ENCODE measurements at regions not wholly inside any gene's neighbourhood (a gene's known extent, or its start where the extent isn't known, plus 50 kb on each side); places are given as distances from the start of the nearest gene placed in this dataset.

- DNase-seq (ENCODE audit: low read depth), result no peak
Measured at GRCh38 chr20:56996533-56996932, 269.9 kb downstream of the BMP7 start.

GRCh38 chr20:56998438-56998837, 268.0 kb downstream of the BMP7 start:
- DNase-seq (ENCODE audit: low read depth), result no peak

GRCh38 chr20:57000441-57000968, 265.9 kb downstream of the BMP7 start:
- DNase-seq (ENCODE audit: low read depth), result no peak

DNA sequence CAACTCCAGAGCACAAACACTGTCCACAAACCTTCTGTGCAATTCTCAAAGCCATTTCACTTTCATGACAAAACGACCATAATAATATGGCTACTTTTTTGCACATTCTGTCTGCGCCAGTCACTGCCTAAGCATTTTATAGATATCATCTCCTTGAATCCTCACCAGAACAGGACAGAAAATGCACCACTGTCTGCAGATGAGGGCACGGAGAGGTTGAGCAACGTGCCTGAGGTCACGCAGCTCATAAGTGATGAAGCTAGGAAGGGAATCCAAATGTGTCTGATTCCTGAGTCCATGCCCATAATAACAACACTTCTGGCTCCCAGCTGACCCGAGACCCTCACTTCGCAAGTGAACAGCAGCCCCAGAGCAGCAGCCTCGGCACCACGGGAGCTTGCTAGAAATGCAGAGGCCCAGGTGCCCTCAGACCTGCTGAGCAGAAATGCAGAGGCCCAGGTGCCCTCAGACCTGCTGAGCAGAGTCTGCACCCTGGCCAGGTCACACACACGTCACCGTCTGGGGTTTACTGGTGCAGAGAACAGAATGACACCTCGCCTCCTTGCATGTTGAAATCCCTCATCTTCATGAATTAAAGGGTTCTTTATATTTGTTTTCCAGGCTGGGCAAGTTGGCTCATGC, 265.2 kb downstream of the BMP7 start:
- DNase-seq (ENCODE audit: low read depth), result no peak

DNA sequence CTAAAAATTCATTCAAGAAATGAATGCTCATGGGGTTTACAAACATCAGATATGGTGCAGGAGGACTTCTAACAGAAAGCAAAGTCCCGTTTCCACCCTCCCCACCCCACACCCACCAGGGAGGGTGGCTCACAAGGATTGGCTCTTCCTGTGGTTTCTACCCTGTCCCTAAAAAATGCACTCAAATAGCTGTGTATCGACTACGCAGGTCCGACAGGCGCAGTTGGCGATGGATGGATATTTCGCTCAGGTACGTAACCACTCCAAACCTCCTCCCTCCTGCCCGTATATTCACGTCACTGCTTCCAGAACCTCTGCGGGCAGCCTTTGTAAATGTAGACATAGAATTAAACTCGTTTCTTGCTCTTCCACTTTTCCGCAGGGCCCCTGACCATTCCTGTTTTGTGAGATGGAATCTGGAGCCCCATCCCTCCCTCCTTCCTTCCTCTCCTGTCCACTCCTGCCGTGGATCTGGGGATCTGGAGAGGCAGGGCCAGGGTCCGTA, 264.3 kb downstream of the BMP7 start:
- no peak for DNase-seq (ENCODE audit: low read depth)

- no peak for DNase-seq (ENCODE audit: low read depth)
Measured at GRCh38 chr20:57003012-57003411, 263.4 kb downstream of the BMP7 start.

DNA sequence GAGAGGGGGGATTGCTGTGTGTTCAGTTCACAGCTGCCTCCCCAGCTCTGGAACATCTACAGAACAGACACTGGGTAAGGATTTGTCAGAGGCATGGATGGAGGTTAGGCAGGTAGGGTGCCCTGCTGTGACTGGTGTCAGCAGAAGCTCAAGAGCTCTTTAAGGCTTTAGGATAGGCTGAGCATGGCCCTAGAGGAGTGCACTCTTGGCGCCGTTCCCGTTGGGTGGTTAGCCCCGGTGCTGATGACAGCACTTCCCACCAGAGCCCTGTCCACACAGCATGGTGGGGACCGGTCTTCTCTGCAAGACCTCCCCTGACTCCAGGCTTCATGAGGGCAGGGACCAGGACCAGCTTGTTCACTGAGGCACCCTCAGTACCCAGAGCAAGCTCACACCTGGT, 262.0 kb downstream of the BMP7 start:
- DNase-seq (ENCODE audit: low read depth), result no peak

- no peak for DNase-seq (ENCODE audit: low read depth)
Measured at GRCh38 chr20:57004951-57005933, 261.2 kb downstream of the BMP7 start.

GRCh38 chr20:57006411-57007170, 259.9 kb downstream of the BMP7 start:
- no peak for DNase-seq (ENCODE audit: low read depth)

DNA sequence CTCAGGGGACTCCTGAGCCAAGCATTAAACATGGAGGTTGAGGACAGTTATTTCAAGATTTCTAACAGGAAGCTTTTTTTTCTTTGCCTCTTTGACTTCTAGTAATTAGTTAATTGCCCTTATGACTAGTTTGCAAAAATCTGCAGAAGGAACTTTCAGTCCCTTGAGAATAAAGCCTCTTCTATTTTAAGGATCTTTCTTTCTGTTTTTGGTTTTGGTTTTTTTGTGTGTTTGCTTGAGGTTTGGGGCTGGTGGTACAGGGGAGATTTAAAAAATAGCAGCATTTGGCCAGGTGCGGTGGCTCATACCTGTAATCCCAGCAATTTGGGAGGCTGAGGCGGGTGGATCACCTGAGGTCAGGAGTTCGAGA, 259.3 kb downstream of the BMP7 start:
- no peak for DNase-seq (ENCODE audit: low read depth)

DNA sequence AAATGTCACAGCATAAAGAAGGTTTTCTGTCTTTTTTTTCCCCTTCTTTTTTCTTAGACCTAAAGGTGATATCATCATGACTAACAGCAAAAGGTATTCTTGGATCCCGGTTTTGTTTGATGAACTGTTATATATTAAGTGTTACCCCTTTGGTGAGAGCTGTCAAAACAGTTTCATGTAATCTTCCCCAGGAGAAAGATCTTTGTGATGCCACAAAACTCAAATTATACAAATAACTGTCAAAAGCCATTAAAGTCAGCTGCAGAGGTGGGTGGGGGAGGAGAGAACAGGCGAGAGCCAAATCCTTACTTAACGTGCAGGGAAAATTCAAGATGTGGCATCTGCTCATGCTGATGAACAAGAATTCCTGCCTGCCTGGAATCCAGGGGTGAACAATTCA, 258.2 kb downstream of the BMP7 start:
- no peak for DNase-seq (ENCODE audit: low read depth)

- no peak for DNase-seq (ENCODE audit: low read depth)
Measured at GRCh38 chr20:57009355-57009754, 257.1 kb downstream of the BMP7 start.

GRCh38 chr20:57009775-57010174, 256.7 kb downstream of the BMP7 start:
- DNase-seq (ENCODE audit: low read depth), result no peak

DNA sequence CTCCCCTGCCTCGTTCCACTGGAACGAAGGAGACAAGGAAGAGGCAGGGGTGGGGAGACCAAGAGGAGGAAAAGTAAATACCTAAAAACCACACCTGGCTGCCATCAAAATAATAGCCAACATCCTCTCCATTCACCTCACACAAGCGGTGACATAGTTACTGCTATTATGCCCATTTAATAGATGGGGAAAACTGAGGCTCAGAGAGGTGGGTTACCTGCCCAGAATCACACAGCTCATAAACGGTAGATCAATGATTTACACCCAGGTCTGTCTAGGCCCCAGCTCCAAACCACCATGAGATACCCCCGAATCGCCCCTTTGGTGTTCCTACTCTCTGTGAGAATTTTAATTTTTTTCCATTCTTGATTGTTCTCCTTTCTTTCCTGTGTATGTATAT, 253.8 kb downstream of the BMP7 start:
- DNase-seq (ENCODE audit: low read depth), result no peak

DNA sequence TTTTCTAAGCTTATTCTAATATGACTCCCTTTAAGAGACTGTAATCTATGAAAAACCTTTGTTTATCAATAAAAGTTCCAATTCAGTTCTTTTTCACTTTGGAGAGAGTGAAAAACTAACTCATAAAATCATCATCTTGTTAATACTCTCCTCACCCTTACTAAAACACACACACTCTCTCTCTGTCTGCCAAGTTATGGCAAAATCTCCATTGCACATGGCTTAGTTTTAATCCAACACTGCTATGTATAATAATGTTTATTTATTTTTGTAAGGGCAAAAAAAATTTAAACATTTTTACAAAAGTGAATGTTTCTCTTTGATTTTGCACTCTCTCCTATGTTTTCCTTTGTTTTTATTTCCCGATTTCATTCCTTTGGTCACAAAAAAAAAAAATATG, 253.2 kb downstream of the BMP7 start:
- DNase-seq (ENCODE audit: low read depth), result no peak

GRCh38 chr20:57013741-57014140, 252.7 kb downstream of the BMP7 start:
- no peak for DNase-seq (ENCODE audit: low read depth)

DNA sequence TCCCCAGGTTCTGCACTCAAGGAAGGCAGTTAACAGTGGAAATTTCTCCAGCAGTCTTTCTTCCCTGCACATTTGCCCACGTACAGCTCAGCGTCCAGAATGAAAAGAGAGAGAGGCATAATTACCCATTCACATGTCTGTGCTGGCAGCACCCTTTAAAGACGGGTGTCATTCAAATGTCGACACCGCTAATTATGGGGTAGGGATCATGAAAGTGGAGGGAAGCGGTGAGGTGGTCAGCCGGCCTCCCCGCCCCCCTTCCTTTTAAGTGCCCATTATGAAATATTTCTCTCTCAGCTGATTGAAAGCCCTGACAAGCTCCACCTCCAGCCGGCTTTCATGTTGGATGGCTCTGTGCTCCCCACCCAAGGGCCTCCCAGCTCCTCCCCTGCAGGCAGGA, 246.1 kb downstream of the BMP7 start:
- DNase-seq (ENCODE audit: low read depth), result no peak

DNA sequence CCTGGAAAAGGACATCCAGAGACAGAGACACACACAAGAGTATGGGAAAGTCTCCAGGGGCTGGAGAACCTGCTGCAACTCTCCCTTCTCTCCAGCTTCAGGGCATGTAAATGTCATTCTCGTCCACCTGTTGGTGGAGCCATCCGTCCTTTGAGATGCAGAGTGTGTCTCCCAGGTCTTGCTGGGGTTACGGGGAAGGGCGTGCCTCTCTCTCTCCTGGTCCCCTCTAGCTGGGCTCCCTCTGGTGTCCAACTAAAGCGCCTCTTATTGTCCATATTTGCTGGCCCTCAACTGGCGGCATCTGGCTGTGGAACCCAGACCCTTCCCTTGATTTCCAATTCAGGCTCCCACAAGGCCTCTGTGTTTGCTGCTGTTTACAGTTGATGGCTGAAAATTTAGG, 244.1 kb downstream of the BMP7 start:
- no peak for DNase-seq (ENCODE audit: low read depth)

DNA sequence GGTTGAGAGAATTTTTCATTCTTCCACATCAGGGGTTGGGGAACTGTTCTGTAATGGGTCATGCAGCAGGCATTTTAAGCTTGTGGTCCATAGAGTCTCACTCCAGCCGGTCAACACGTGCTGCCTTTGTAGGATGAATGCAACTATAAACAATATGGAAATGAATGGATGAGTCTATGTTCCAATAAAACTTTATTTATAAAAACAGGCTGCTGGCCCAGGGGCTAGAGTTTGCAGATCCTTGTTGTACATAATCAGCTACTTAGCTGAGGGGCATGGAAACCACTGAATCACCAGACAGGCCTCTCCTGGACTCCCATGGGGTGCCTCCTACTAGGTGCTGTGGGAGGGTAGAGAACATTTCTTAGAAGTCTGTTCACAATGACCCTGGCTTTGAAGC, 243.4 kb downstream of the BMP7 start:
- DNase-seq (ENCODE audit: low read depth), result no peak

DNA sequence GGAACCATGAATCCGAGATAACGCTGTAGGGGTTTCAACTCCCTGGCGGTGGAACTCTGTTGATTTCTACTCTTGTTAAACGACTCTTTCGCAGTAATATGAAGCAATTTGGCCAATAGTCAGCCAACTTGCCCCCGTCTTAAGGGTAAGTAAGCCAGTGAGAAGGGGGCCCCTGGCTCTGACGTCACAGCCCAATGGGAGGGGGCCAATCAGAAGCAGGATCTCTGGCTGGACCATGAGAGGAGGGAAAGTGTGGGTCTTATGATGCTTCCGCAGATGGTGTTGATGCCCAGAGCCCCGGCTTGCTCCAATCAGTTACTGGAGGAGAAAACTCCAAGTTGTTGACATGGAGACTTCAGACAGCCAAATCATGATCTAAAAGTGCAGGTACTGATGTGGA, 242.4 kb downstream of the BMP7 start:
- no peak for DNase-seq (ENCODE audit: low read depth)

GRCh38 chr20:57024849-57025248, 241.6 kb downstream of the BMP7 start:
- DNase-seq (ENCODE audit: low read depth), result no peak

- no peak for DNase-seq (ENCODE audit: low read depth)
Measured at GRCh38 chr20:57025261-57025660, 241.2 kb downstream of the BMP7 start.
